Gastrocnemius medialis (tissue), 4 donors: ENCODE measurements at regions not wholly inside any gene's neighbourhood (a gene's known extent, or its start where the extent isn't known, plus 50 kb on each side); places are given as distances from the start of the nearest gene placed in this dataset.
"Not testable (repeated sequence)": the region's sequence is repeated elsewhere in the genome, so short reads cannot be mapped to it uniquely, and the experiment has no call there.

Experiments
- ATAC-seq, 2 donors: fragments of 150-250 bp; one replicate each; pipeline ENCODE4 v1.9.1; 2016
- DNase-seq, 2 donors: peaks; one replicate each; pipeline ENCODE4 v3.0.0-alpha.2; 2019
- H3K27ac ChIP-seq, 4 donors: fragments of 200-600 bp; sonication (generic); 1 replicate in 1 of 4; 2 replicates in 3 of 4; pipeline ENCODE4 v1.5.1; 2016 to 2018; ENCODE audit warnings: mild to moderate bottlenecking in 2 of 4, moderate library complexity in 1 of 4
- H3K27me3 ChIP-seq, 3 donors: fragments of 200-600 bp; sonication (generic) in 2 of 3; 1 replicate in 1 of 3; 2 replicates in 2 of 3; pipeline versions ENCODE4 v1.5.1 to v1.6.0; 2016 to 2019; ENCODE audit warnings: mild to moderate bottlenecking in 1 of 3, moderate library complexity in 1 of 3
- H3K36me3 ChIP-seq, 2 donors: fragments of 200-600 bp; sonication (generic) in 1 of 2; one replicate each; pipeline ENCODE4 v1.5.1; 2017 to 2018
- H3K4me1 ChIP-seq, 2 donors: fragments of 200-600 bp; sonication (generic) in 1 of 2; one replicate each; pipeline ENCODE4 v1.5.1; 2016 to 2017; ENCODE audit warnings: mild to moderate bottlenecking in 2 of 2
- H3K4me3 ChIP-seq, 4 donors: fragments of 200-600 bp; sonication (generic) in 3 of 4; 1 replicate in 1 of 4; 2 replicates in 3 of 4; pipeline ENCODE4 v1.5.1; 2016 to 2019; ENCODE audit warnings: mild to moderate bottlenecking in 2 of 4
- H3K9me3 ChIP-seq, 3 donors: fragments of 200-600 bp; sonication (generic) in 2 of 3; 1 replicate in 1 of 3; 2 replicates in 2 of 3; pipeline ENCODE4 v1.5.1; 2016 to 2019
- CTCF ChIP-seq, 5 experiments: fragments of 450-650 bp in 3 of 5; fragments of 200-600 bp in 2 of 5; sonication (generic) in 2 of 5; IDR thresholded peaks in 4 of 5; conservative IDR thresholded peaks in 1 of 5; 1 replicate in 4 of 5; 2 replicates in 1 of 5; pipeline ENCODE4 v1.5.1; 2016 to 2019; ENCODE audit warnings: antibody characterized with exemption in 5 of 5, mild to moderate bottlenecking in 3 of 5, moderate library complexity in 3 of 5
- POLR2A ChIP-seq, 2 donors: fragments of 450-650 bp; IDR thresholded peaks; one replicate each; pipeline ENCODE4 v1.6.1; 2017; ENCODE audit warnings: antibody characterized with exemption in 2 of 2, mild to moderate bottlenecking in 2 of 2, moderate library complexity in 2 of 2
- in situ Hi-C, 4 donors: fragments of 200-750 bp; cut with MboI; loops; one replicate each; pipeline versions ENCODE4 v1.15.0 to v1.8.0; 2017; ENCODE audit warnings: low sequenced_read_pairs in 4 of 4
- intact Hi-C: fragments of 100-400 bp; cut with DNase I; formaldehyde crosslinking; loops from one replicate; pipeline ENCODE4 v1.15.1; 2023; ENCODE audit warnings: low total_unique reads

DNA sequence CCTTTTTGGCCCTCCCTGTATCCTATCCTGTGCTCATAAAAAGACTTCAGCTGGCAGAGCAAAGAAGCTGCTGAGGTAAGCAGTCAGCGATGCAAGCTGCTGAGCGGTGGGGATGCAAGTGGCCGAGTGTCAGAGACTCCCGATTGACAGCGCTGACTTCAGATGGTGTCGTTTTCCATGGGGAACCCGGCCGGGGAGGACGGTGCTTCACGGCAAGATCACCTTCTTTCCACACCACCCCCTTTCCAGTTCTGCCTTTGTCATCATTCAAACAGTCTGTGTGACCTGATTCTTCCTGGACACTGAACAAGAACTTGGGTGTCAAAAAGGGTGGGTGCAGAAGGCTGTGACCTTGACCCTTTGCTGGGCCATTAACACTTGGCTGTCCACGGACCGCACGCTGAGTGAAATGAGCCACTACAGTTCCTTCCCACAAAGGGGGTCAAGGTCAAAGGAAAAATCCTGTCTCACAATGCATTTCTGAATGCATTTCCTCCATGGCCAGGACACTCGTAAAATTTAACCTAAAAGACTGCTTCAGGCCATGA lies 52.9 kb upstream of the UNC93A start:
- DNase-seq (no peak), ATAC-seq (no peak)
- Histone ChIP-seq H3K4me3 (no peak overlapping the region), H3K9me3 (no peaks in the 10 kb centered on the region), H3K27me3 (peaks cover 0 to 3% (median 0%) of the 10 kb centered on the region in 3 donors), H3K27ac (no peak overlapping the region), H3K4me1 (no peaks in the 10 kb centered on the region), H3K36me3 (no peaks in the 10 kb centered on the region)
- TF ChIP-seq POLR2A (IDR thresholded peaks at IDR 0.05): no peak
- TF ChIP-seq CTCF (IDR thresholded peaks at IDR 0.05 in 4 of 5, conservative IDR thresholded peaks at IDR 0.05 in 1 of 5): no peak
- intact Hi-C loops (no loop called here), in situ Hi-C loops (no loop called here)

GRCh38 chr6:167238694-167239467 lies 52.2 kb upstream of the UNC93A start:
- H3K27ac ChIP-seq: no peak overlapping the region
- H3K9me3 ChIP-seq: no peaks in the 10 kb centered on the region
- in situ Hi-C loops (no loop called here), intact Hi-C loops (no loop called here)
- no peak overlapping the region for H3K4me3 ChIP-seq
- ATAC-seq (no peak), DNase-seq (no peak)
- H3K4me1 ChIP-seq: no peaks in the 10 kb centered on the region
- no peak for TF ChIP-seq POLR2A (IDR thresholded peaks at IDR 0.05)
- no peak for TF ChIP-seq CTCF (IDR thresholded peaks at IDR 0.05 in 4 of 5, conservative IDR thresholded peaks at IDR 0.05 in 1 of 5)
- no peaks in the 10 kb centered on the region for H3K36me3 ChIP-seq
- H3K27me3 ChIP-seq: no peaks in the 10 kb centered on the region

- H3K27ac ChIP-seq, ATAC-seq, H3K4me1 ChIP-seq, H3K27me3 ChIP-seq, H3K4me3 ChIP-seq, intact Hi-C loops, H3K9me3 ChIP-seq, DNase-seq, H3K36me3 ChIP-seq, in situ Hi-C loops: not testable (repeated sequence)
These were observed 51.6 kb upstream of the UNC93A start for GRCh38 chr6:167239470-167239869.

GRCh38 chr6:167240034-167240541 lies 51.0 kb upstream of the UNC93A start:
- Histone ChIP-seq H3K4me3 (no peak overlapping the region), H3K4me1 (no peaks in the 10 kb centered on the region), H3K9me3 (no peaks in the 10 kb centered on the region), H3K36me3 (no peaks in the 10 kb centered on the region), H3K27me3 (no peaks in the 10 kb centered on the region), H3K27ac (no peak overlapping the region)
- no peak for ATAC-seq
- intact Hi-C loops (no loop called here), in situ Hi-C loops (no loop called here)
- no peak for TF ChIP-seq CTCF (IDR thresholded peaks at IDR 0.05 in 4 of 5, conservative IDR thresholded peaks at IDR 0.05 in 1 of 5)
- TF ChIP-seq POLR2A (IDR thresholded peaks at IDR 0.05): no peak
- DNase-seq: no peak
